GM13976 (cell line): ENCODE measurements at regions not wholly inside any gene's neighbourhood (a gene's known extent, or its start where the extent isn't known, plus 50 kb on each side); places are given as distances from the start of the nearest gene placed in this dataset.
"Not testable (repeated sequence)": the region's sequence is repeated elsewhere in the genome, so short reads cannot be mapped to it uniquely, and the experiment has no call there.

Experiments
- DNase-seq: peaks from one replicate; pipeline ENCODE4 v3.0.0; 2012; ENCODE audit warnings: low spot score
- in situ Hi-C: fragments of 300-500 bp; cut with MboI; formaldehyde crosslinking; loops from one replicate; pipeline ENCODE4 v1.12.0; 2022; ENCODE audit warnings: low sequenced_read_pairs, mixed read lengths, inconsistent platforms; ENCODE audit not compliant: unreplicated experiment
- TF ChIP-seq, protein P1 (sequence below): IDR thresholded peaks from 2 replicates; pipeline ENCODE4 v1.5.1; 2012; ENCODE audit warnings: borderline replicate concordance, mild to moderate bottlenecking; ENCODE audit not compliant: insufficient read depth; ENCODE audit errors: extremely low read depth, missing control alignments, control extremely low read depth

DNA sequence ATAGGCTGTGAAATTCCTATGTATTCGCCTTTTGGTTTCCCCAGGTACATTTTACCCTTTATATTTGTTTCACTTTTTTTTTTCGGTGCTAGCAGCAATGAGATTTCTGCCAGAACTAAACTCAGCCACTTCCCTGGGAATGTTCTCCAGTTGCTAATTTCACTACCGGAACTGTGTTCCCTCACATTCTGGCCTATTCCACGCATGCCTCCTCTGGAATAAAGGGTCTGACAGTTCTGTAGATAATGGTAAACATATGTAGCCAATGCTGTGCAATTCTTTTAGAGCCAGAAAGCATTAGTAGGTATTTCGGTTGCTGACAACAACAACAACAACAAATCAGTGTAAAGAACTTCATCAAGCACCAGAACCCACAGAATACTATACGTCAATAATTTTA, 96.1 kb upstream of the TBX18 start:
- DNase-seq = no peak
- in situ Hi-C loops = no loop called here
- TF ChIP-seq, protein P1, sequence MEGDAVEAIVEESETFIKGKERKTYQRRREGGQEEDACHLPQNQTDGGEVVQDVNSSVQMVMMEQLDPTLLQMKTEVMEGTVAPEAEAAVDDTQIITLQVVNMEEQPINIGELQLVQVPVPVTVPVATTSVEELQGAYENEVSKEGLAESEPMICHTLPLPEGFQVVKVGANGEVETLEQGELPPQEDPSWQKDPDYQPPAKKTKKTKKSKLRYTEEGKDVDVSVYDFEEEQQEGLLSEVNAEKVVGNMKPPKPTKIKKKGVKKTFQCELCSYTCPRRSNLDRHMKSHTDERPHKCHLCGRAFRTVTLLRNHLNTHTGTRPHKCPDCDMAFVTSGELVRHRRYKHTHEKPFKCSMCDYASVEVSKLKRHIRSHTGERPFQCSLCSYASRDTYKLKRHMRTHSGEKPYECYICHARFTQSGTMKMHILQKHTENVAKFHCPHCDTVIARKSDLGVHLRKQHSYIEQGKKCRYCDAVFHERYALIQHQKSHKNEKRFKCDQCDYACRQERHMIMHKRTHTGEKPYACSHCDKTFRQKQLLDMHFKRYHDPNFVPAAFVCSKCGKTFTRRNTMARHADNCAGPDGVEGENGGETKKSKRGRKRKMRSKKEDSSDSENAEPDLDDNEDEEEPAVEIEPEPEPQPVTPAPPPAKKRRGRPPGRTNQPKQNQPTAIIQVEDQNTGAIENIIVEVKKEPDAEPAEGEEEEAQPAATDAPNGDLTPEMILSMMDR = no peak

DNA sequence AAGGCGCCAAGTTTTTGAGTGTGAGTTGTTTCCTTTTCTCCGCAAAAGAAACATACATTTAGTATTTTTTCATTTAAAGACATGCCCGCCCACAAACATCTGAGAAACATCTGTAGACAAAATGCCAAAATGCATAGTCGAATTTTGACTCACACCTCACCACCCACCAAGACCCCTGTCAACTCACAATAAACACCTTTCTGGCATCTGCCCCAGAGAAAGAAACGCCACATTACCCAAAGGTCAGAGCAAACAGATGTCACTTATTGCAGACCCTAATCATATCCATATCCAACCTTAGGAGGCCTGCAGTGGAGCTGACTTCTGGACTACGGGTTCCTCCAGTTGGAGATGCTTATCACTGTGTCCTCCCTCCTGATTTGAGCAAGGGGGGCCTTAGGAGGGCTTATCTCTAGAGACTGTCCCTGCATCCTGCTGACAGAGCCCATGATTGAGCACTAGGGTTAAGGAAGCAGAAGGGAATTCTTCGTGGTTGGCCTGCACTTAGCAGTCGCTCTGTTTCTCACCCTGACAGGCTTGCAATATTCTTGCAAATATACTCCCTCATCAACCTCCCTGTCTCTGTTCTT, 90.5 kb upstream of the TBX18 start:
- DNase-seq = no peak
- in situ Hi-C loops = no loop called here
- TF ChIP-seq, protein P1 = no peak

- no peak for DNase-seq
- in situ Hi-C loops = no loop called here
- TF ChIP-seq, protein P1 = no peak
These were observed 89.5 kb upstream of the TBX18 start for GRCh38 chr6:84853901-84854300.

- DNase-seq = no peak
- TF ChIP-seq, protein P1 = no peak
- in situ Hi-C loops = no loop called here
These were observed 84.6 kb upstream of the TBX18 start for GRCh38 chr6:84848960-84849359.

- in situ Hi-C loops = no loop called here
- TF ChIP-seq, protein P1 = no peak
- no peak for DNase-seq
These were observed 83.2 kb upstream of the TBX18 start for GRCh38 chr6:84847390-84848160.

- in situ Hi-C loops = no loop called here
- no peak for DNase-seq
- TF ChIP-seq, protein P1 = no peak
These were observed 78.2 kb upstream of the TBX18 start for GRCh38 chr6:84842525-84843166.

GRCh38 chr6:84837068-84837866, 72.9 kb upstream of the TBX18 start:
- in situ Hi-C loops, DNase-seq: not testable (repeated sequence)
